MM.1S (cell line): ENCODE measurements at regions not wholly inside any gene's neighbourhood (a gene's known extent, or its start where the extent isn't known, plus 50 kb on each side); places are given as distances from the start of the nearest gene placed in this dataset.
"Not testable (repeated sequence)": the region's sequence is repeated elsewhere in the genome, so short reads cannot be mapped to it uniquely, and the experiment has no call there.

Experiments
- EZH2 ChIP-seq: fragments of 300-600 bp; sonication (generic); optimal IDR thresholded peaks from 2 replicates; pipeline ENCODE3; 2017; ENCODE audit warnings: low read depth, mild to moderate bottlenecking, antibody characterized with exemption, low read length, mixed read lengths
- TF ChIP-seq, protein P1 (sequence below): fragments of 300-600 bp; sonication (generic); IDR thresholded peaks from 2 replicates; pipeline ENCODE4 v1.5.1; 2016; ENCODE audit warnings: antibody characterized with exemption, low read length, mixed read lengths

DNA sequence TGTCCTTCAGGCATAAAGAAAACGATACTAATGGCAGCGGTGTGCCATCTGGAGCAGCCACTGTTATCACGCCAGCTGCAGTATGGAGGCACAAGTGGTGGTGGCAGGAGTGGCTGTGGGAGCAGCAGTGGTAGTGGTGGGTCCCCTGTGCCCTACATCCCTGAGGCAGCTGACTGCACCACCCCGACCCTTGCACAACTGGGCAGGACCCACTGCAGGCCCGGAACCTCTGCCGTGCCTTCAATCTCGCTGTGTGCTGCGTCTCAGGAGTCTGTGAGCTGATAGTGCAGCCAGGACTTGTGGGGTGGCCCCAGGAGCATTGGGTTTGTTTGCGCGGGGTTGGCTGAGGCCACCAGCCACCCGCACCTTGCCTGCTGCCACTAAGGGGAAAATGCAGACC, 1718.0 kb downstream of the SPATA31A7 start:
- TF ChIP-seq, protein P1, sequence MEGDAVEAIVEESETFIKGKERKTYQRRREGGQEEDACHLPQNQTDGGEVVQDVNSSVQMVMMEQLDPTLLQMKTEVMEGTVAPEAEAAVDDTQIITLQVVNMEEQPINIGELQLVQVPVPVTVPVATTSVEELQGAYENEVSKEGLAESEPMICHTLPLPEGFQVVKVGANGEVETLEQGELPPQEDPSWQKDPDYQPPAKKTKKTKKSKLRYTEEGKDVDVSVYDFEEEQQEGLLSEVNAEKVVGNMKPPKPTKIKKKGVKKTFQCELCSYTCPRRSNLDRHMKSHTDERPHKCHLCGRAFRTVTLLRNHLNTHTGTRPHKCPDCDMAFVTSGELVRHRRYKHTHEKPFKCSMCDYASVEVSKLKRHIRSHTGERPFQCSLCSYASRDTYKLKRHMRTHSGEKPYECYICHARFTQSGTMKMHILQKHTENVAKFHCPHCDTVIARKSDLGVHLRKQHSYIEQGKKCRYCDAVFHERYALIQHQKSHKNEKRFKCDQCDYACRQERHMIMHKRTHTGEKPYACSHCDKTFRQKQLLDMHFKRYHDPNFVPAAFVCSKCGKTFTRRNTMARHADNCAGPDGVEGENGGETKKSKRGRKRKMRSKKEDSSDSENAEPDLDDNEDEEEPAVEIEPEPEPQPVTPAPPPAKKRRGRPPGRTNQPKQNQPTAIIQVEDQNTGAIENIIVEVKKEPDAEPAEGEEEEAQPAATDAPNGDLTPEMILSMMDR = not testable (repeated sequence)
- TF ChIP-seq EZH2 = not testable (repeated sequence)
